ENCODE measurements at regions not wholly inside any gene's neighbourhood (a gene's known extent, or its start where the extent isn't known, plus 50 kb on each side); places are given as distances from the start of the nearest gene placed in this dataset.
A peak's percentile ranks its signal among the peaks of the same experiment; 100 is the strongest.
"Not testable (repeated sequence)": the region's sequence is repeated elsewhere in the genome, so short reads cannot be mapped to it uniquely, and the experiment has no call there.

- no peak for DNase-seq (ENCODE audit: low read depth)
Observed at GRCh38 chrX:103911236-103911635, 51.2 kb upstream of the TMSB15B start.

- DNase-seq (ENCODE audit: low read depth), result no peak
Observed at GRCh38 chrX:103910430-103910829, 52.0 kb upstream of the TMSB15B start.

GRCh38 chrX:103904301-103904700 is 58.1 kb upstream of the TMSB15B start:
- no peak for DNase-seq (ENCODE audit: low read depth)

- not testable (repeated sequence) for DNase-seq (ENCODE audit: low read depth)
Observed at GRCh38 chrX:103902606-103903005, 59.8 kb upstream of the TMSB15B start.

GRCh38 chrX:103889216-103889615 is 57.2 kb upstream of the RAB9B start:
- peak; percentile 24 for DNase-seq (ENCODE audit: low read depth)

GRCh38 chrX:103886624-103887023 is 54.6 kb upstream of the RAB9B start:
- no peak for DNase-seq (ENCODE audit: low read depth)

GRCh38 chrX:103883533-103883932 is 51.5 kb upstream of the RAB9B start:
- no peak for DNase-seq (ENCODE audit: low read depth)

- DNase-seq (ENCODE audit: low read depth), result no peak
Observed at GRCh38 chrX:103882999-103883398, 50.9 kb upstream of the RAB9B start.

Measured in HS-5 (cell line).